ENCODE measurements at regions not wholly inside any gene's neighbourhood (a gene's known extent, or its start where the extent isn't known, plus 50 kb on each side); places are given as distances from the start of the nearest gene placed in this dataset.

GRCh38 chr1:13990939-13991338 lies 291.0 kb downstream of the PRDM2 start:
- Histone ChIP-seq H4K20me1 (ENCODE audit: control insufficient read depth, extremely low read depth, insufficient read depth, low read length) (no peaks in the 10 kb centered on the region), H3K27me3 (ENCODE audit: control insufficient read depth, extremely low read depth, insufficient read depth, low read length) (no peaks in the 10 kb centered on the region), H3K27ac (ENCODE audit: control insufficient read depth, insufficient read depth, low read length) (no peak overlapping the region), H3K9me1 (ENCODE audit: control insufficient read depth, extremely low read depth, insufficient read depth, low read length) (no peaks in the 10 kb centered on the region), H3K4me1 (ENCODE audit: control insufficient read depth, extremely low read depth, insufficient read depth, low read length) (no peaks in the 10 kb centered on the region), H3K36me3 (ENCODE audit: control insufficient read depth in 2 of 2, extremely low read depth in 1 of 2, insufficient read depth in 2 of 2, low read length in 2 of 2) (no peaks in the 10 kb centered on the region), H3K79me2 (ENCODE audit: control insufficient read depth, insufficient read depth, low read length) (no peaks in the 10 kb centered on the region), H3K4me3 (ENCODE audit: control insufficient read depth in 2 of 3, extremely low read depth in 1 of 3, insufficient read depth in 2 of 3, low read depth in 1 of 3, low read length in 3 of 3) (no peak overlapping the region), H3K4me2 (ENCODE audit: control insufficient read depth, extremely low read depth, insufficient read depth, low read depth, low read length) (no peak overlapping the region), H3K9ac (ENCODE audit: control insufficient read depth, extremely low read depth, insufficient read depth, low read length) (no peak overlapping the region), H3K9me3 (ENCODE audit: control insufficient read depth, low read depth, low read length) (no peaks in the 10 kb centered on the region), H2AFZ (ENCODE audit: control insufficient read depth, low read length) (no peak overlapping the region)
- DNase-seq (ENCODE audit: low read depth, low spot score) (no peak), FAIRE-seq (no peak)
- TF ChIP-seq CTCF (optimal IDR thresholded peaks at IDR 0.05 in 1 of 3, IDR thresholded peaks at IDR 0.05 in 1 of 3, conservative IDR thresholded peaks at IDR 0.05 in 1 of 3; ENCODE audit: extremely low read depth in 1 of 3, insufficient read depth in 2 of 3, low read length in 3 of 3) (no peak), EZH2 (IDR thresholded peaks at IDR 0.05; ENCODE audit: low read length) (no peak)
- dilution Hi-C loops (cut with MboI; ENCODE audit: extremely low pct_ligation_motif_present, low sequenced_read_pairs): no loop called here

- H3K36me3 ChIP-seq (ENCODE audit: control insufficient read depth in 2 of 2, extremely low read depth in 1 of 2, insufficient read depth in 2 of 2, low read length in 2 of 2): no peaks in the 10 kb centered on the region
- no peaks in the 10 kb centered on the region for H3K4me1 ChIP-seq (ENCODE audit: control insufficient read depth, extremely low read depth, insufficient read depth, low read length)
- DNase-seq (ENCODE audit: low read depth, low spot score) (no peak), FAIRE-seq (no peak)
- H3K9me3 ChIP-seq (ENCODE audit: control insufficient read depth, low read depth, low read length): no peaks in the 10 kb centered on the region
- dilution Hi-C loops (cut with MboI; ENCODE audit: extremely low pct_ligation_motif_present, low sequenced_read_pairs): no loop called here
- H3K27ac ChIP-seq (ENCODE audit: control insufficient read depth, insufficient read depth, low read length): no peak overlapping the region
- no peak overlapping the region for H3K4me3 ChIP-seq (ENCODE audit: control insufficient read depth in 2 of 3, extremely low read depth in 1 of 3, insufficient read depth in 2 of 3, low read depth in 1 of 3, low read length in 3 of 3)
- no peak overlapping the region for H2AFZ ChIP-seq (ENCODE audit: control insufficient read depth, low read length)
- no peak overlapping the region for H3K4me2 ChIP-seq (ENCODE audit: control insufficient read depth, extremely low read depth, insufficient read depth, low read depth, low read length)
- H3K79me2 ChIP-seq (ENCODE audit: control insufficient read depth, insufficient read depth, low read length): no peaks in the 10 kb centered on the region
- H3K9ac ChIP-seq (ENCODE audit: control insufficient read depth, extremely low read depth, insufficient read depth, low read length): no peak overlapping the region
- H4K20me1 ChIP-seq (ENCODE audit: control insufficient read depth, extremely low read depth, insufficient read depth, low read length): no peaks in the 10 kb centered on the region
- TF ChIP-seq EZH2 (IDR thresholded peaks at IDR 0.05; ENCODE audit: low read length) (no peak), CTCF (optimal IDR thresholded peaks at IDR 0.05 in 1 of 3, IDR thresholded peaks at IDR 0.05 in 1 of 3, conservative IDR thresholded peaks at IDR 0.05 in 1 of 3; ENCODE audit: extremely low read depth in 1 of 3, insufficient read depth in 2 of 3, low read length in 3 of 3) (peak in 1 of 3 experiments; percentile 7)
- no peaks in the 10 kb centered on the region for H3K27me3 ChIP-seq (ENCODE audit: control insufficient read depth, extremely low read depth, insufficient read depth, low read length)
- H3K9me1 ChIP-seq (ENCODE audit: control insufficient read depth, extremely low read depth, insufficient read depth, low read length): no peaks in the 10 kb centered on the region
Observed at GRCh38 chr1:13992489-13993285, 292.7 kb downstream of the PRDM2 start.
